ENCODE measurements at regions not wholly inside any gene's neighbourhood (a gene's known extent, or its start where the extent isn't known, plus 50 kb on each side); places are given as distances from the start of the nearest gene placed in this dataset.

GRCh38 chr9:129313331-129313955 is 135.4 kb upstream of the IER5L start:
- Histone ChIP-seq H3K9me1 (replicated peaks; ENCODE audit: control insufficient read depth, extremely low read depth, insufficient read depth, low read length) (no peaks in the 10 kb centered on the region), H3K9ac (replicated peaks; ENCODE audit: extremely low read depth, insufficient read depth, low read length) (no peak overlapping the region), H3K4me1 (ENCODE audit: control insufficient read depth, extremely low read depth, insufficient read depth, low read length) (no peaks in the 10 kb centered on the region), H3K4me2 (ENCODE audit: insufficient read depth, low read length) (no peak overlapping the region), H3K4me3 (replicated peaks in 1 of 3; ENCODE audit: insufficient read depth in 1 of 3, low read depth in 1 of 3, low read length in 3 of 3) (no peak overlapping the region), H3K27me3 (ENCODE audit: control insufficient read depth in 2 of 2, insufficient read depth in 2 of 2, low read length in 2 of 2) (peaks cover 0 to 2% of the 10 kb centered on the region in 2 experiments), H3K9me3 (replicated peaks; ENCODE audit: control insufficient read depth, insufficient read depth, low read length) (no peaks in the 10 kb centered on the region), H4K20me1 (replicated peaks; ENCODE audit: control insufficient read depth, extremely low read depth, insufficient read depth, low read length) (no peaks in the 10 kb centered on the region), H3K36me3 (ENCODE audit: control insufficient read depth in 2 of 2, extremely low read depth in 1 of 2, insufficient read depth in 2 of 2, low read length in 2 of 2) (no peaks in the 10 kb centered on the region), H3K79me2 (ENCODE audit: control insufficient read depth, insufficient read depth, low read length) (no peaks in the 10 kb centered on the region), H2AFZ (ENCODE audit: low read depth, low read length) (no peak overlapping the region), H3K27ac (ENCODE audit: insufficient read depth, low read depth, low read length) (no peak overlapping the region)
- dilution Hi-C loops (cut with MboI; ENCODE audit: extremely low pct_ligation_motif_present, low sequenced_read_pairs) (no loop called here), intact Hi-C loops (cut with micrococcal nuclease) (no loop called here)
- FAIRE-seq (no peak), DNase-seq (ENCODE audit: low read depth, low spot score) (no peak)
- no peak for TF ChIP-seq FOS (IDR thresholded peaks at IDR 0.05; ENCODE audit: borderline replicate concordance, insufficient read depth, low read length)
- TF ChIP-seq, protein P1, sequence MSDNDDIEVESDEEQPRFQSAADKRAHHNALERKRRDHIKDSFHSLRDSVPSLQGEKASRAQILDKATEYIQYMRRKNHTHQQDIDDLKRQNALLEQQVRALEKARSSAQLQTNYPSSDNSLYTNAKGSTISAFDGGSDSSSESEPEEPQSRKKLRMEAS (IDR thresholded peaks at IDR 0.05; ENCODE audit: insufficient read depth, insufficient read length) = no peak
- TF ChIP-seq POLR2A (IDR thresholded peaks at IDR 0.05; ENCODE audit: low read depth, low read length) = no peak
- TF ChIP-seq EZH2 (IDR thresholded peaks at IDR 0.05; ENCODE audit: borderline replicate concordance, low read depth, low read length, severe bottlenecking) = no peak
- POLR2A ChIA-PET = no interaction called here
- CTCF ChIA-PET = no interaction called here
- no TSS peak for BruUV-seq (replicated peaks)

- H3K9me3 ChIP-seq (replicated peaks; ENCODE audit: control insufficient read depth, insufficient read depth, low read length) = no peaks in the 10 kb centered on the region
- dilution Hi-C loops (cut with MboI; ENCODE audit: extremely low pct_ligation_motif_present, low sequenced_read_pairs) = no loop called here
- H3K4me2 ChIP-seq (ENCODE audit: insufficient read depth, low read length) = no peak overlapping the region
- no peaks in the 10 kb centered on the region for H3K4me1 ChIP-seq (ENCODE audit: control insufficient read depth, extremely low read depth, insufficient read depth, low read length)
- no peaks in the 10 kb centered on the region for H3K36me3 ChIP-seq (ENCODE audit: control insufficient read depth in 2 of 2, extremely low read depth in 1 of 2, insufficient read depth in 2 of 2, low read length in 2 of 2)
- no peak overlapping the region for H3K4me3 ChIP-seq (replicated peaks in 1 of 3; ENCODE audit: insufficient read depth in 1 of 3, low read depth in 1 of 3, low read length in 3 of 3)
- no peaks in the 10 kb centered on the region for H3K79me2 ChIP-seq (ENCODE audit: control insufficient read depth, insufficient read depth, low read length)
- CTCF ChIA-PET = no interaction called here
- peaks cover 0 to 2% of the 10 kb centered on the region in 2 experiments for H3K27me3 ChIP-seq (ENCODE audit: control insufficient read depth in 2 of 2, insufficient read depth in 2 of 2, low read length in 2 of 2)
- no peak for DNase-seq (ENCODE audit: low read depth, low spot score)
- POLR2A ChIA-PET = no interaction called here
- FAIRE-seq = no peak
- H2AFZ ChIP-seq (ENCODE audit: low read depth, low read length) = no peak overlapping the region
- no peak overlapping the region for H3K27ac ChIP-seq (ENCODE audit: insufficient read depth, low read depth, low read length)
- TF ChIP-seq, protein P1 (IDR thresholded peaks at IDR 0.05; ENCODE audit: insufficient read depth, insufficient read length) = no peak
- no peak for TF ChIP-seq CTCF (IDR thresholded peaks at IDR 0.05; ENCODE audit: extremely low read depth in 1 of 2, insufficient read depth in 1 of 2, low read depth in 1 of 2, low read length in 2 of 2)
- TF ChIP-seq EZH2 (IDR thresholded peaks at IDR 0.05; ENCODE audit: borderline replicate concordance, low read depth, low read length, severe bottlenecking) = no peak
- TF ChIP-seq POLR2A (IDR thresholded peaks at IDR 0.05; ENCODE audit: low read depth, low read length) = no peak
- TF ChIP-seq POLR2AphosphoS5 (IDR thresholded peaks at IDR 0.05; ENCODE audit: insufficient read depth, low read depth, low read length) = no peak
- no peak for TF ChIP-seq FOS (IDR thresholded peaks at IDR 0.05; ENCODE audit: borderline replicate concordance, insufficient read depth, low read length)
- no peak for TF ChIP-seq JUN (IDR thresholded peaks at IDR 0.05; ENCODE audit: borderline replicate concordance, insufficient read depth, insufficient read length, low read depth)
- TF ChIP-seq GATA2 (IDR thresholded peaks at IDR 0.05; ENCODE audit: insufficient read depth, insufficient read length, low read depth, low read length) = no peak
- no peak for TF ChIP-seq MYC (IDR thresholded peaks at IDR 0.05; ENCODE audit: low read depth, low read length)
- intact Hi-C loops (cut with micrococcal nuclease) = no loop called here
- H3K9ac ChIP-seq (replicated peaks; ENCODE audit: extremely low read depth, insufficient read depth, low read length) = no peak overlapping the region
- H3K9me1 ChIP-seq (replicated peaks; ENCODE audit: control insufficient read depth, extremely low read depth, insufficient read depth, low read length) = no peaks in the 10 kb centered on the region
- no TSS peak for BruUV-seq (replicated peaks)
- H4K20me1 ChIP-seq (replicated peaks; ENCODE audit: control insufficient read depth, extremely low read depth, insufficient read depth, low read length) = no peaks in the 10 kb centered on the region
Measured at GRCh38 chr9:129312251-129313122, 134.4 kb upstream of the IER5L start.

Data from endothelial cell of umbilical vein (primary cell).